ENCODE measurements at regions not wholly inside any gene's neighbourhood (a gene's known extent, or its start where the extent isn't known, plus 50 kb on each side); places are given as distances from the start of the nearest gene placed in this dataset.

DNA sequence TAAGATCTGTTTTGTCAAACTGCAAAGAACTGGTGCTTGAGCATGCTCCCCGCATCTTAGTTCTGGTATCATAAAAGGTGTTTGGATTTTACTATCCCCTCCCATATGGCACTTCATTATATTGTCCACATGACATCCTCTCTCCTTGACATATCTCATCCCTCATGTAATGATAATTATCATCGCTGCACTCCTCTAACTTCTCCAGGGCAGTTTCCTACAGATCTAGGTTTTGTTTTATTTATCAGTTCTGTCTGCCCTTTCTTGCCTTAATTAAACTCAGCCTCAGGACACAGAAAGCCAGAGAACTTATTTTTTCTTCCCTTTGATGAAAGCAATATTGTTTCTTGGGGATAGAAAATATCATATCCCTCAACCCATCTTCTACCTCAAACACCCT, 129.6 kb upstream of the DDX18 start:
- DNase-seq: no peak

DNA sequence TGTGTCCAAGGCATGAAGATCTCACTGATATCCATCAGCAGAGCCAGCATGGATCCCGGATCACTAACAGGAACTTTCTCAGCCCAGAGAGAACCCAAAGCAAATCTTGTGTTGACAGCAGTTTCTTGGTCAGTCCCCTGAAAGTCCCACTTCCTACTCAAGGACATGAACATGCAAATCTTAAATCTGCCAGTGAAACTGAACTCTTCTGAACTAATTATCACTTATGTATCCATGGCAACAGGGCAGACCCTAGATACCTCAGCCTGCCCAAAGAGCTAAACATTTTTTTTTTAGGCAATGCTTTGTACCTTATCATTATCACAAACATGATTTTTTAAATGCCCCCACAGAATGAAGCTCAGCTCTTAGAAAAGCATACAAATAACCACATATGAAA, 127.8 kb upstream of the DDX18 start:
- DNase-seq: no peak

DNA sequence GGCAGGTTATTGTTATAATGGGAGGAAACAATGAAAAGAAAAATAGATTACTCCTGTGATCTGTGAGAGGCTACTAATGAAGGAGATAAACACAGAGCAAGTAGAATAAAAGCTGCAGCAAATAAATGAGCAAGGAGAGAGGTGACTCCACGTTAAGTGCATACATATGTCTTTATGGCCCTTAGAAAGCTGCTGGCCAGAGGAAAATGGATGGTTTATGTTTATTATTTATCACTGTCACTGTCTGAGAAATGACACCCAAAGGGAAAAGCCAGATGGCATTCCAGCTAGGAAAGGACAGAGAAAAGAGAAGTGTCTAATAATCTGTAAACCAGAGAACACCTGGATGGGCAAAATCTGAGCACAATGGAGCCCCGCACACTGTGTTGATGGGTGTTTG, 122.9 kb upstream of the DDX18 start:
- no peak for DNase-seq

- DNase-seq: no peak
Measured at GRCh38 chr2:117692001-117692763, 122.3 kb upstream of the DDX18 start.

DNA sequence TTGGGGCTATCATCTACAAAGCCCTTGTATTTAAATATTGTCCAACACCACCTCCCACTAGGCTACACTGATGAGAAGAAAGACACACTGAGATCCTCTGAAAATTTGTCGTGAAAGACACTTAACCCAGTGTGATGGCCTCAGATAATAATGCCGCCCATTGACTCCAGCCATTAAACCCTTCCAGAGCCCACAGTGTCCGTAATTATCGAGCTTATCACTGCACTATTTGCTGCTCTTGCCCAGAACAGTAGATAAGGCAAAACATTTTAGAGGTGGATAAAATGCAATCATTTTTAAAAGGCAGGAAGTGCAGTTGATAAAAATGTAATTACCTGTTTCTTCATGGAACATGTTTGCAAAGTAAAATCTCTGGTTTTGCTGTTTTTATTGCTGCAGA, 121.3 kb upstream of the DDX18 start:
- DNase-seq: no peak

GRCh38 chr2:117693651-117694050, 120.8 kb upstream of the DDX18 start:
- DNase-seq: no peak

DNA sequence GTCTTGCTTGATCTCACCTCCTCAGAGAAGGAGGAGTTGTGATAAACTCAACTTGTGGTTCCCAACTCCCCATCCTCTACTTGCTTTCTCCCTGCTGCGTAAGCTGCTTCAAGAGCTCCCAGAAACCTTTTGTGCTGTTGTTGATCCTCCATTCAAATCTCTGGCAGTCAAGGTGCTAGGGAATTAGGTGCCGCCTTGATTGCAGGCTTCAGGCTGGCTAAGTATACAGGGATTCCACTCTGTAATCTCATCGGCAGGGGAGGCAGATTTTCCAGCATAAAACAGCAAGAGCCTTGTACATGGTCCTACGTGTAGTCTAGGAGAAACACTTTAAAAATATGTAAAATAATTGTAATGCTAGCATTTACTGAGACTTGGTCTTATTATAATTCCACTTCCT, 116.2 kb upstream of the DDX18 start:
- DNase-seq: no peak

DNA sequence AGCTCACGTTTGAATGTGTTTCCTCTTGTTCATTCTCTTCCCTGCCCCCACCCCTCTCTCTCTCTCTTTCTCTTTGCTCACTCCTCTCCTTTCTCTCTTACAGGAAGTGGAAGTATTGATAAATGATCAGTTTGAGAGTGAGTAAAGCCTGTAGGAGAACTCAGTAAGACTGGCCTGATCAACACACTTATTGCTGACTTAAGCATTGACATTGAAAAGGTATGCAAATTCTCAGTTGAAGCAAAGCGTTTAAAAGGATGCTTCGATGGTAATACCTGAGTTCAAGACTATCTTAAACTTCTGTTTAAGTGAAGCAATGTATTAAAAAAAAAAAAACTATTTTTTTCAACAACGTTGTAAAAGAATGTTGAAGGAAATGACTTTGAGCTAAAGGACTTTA, 115.7 kb upstream of the DDX18 start:
- DNase-seq: no peak

GRCh38 chr2:117700471-117700870, 114.0 kb upstream of the DDX18 start:
- no peak for DNase-seq

- no peak for DNase-seq
Measured at GRCh38 chr2:117701365-117701764, 113.1 kb upstream of the DDX18 start.

- no peak for DNase-seq
Measured at GRCh38 chr2:117702098-117702497, 112.4 kb upstream of the DDX18 start.

GRCh38 chr2:117703858-117704257, 110.6 kb upstream of the DDX18 start:
- no peak for DNase-seq

GRCh38 chr2:117704818-117705217, 109.7 kb upstream of the DDX18 start:
- no peak for DNase-seq

DNA sequence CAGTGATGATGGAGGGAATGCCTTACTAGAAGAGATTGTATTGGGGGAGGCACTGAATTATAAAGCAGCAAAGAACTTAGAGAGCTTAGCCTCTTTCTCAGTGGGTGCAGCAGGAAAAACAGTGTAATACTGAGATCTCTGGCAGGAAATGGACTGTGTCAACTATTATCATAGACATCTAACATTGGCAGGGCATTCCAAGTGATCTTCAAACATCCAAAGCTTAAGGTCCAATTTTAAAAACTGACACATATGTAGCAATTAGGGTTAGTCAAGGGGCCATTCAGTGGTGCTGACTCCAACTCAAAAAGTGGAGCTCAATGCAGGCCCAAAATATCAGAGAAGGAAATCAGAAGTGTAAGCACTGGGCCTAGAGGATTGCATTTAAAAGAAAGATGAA, 106.6 kb upstream of the DDX18 start:
- no peak for DNase-seq

GRCh38 chr2:117712684-117713083, 101.8 kb upstream of the DDX18 start:
- no peak for DNase-seq

DNA sequence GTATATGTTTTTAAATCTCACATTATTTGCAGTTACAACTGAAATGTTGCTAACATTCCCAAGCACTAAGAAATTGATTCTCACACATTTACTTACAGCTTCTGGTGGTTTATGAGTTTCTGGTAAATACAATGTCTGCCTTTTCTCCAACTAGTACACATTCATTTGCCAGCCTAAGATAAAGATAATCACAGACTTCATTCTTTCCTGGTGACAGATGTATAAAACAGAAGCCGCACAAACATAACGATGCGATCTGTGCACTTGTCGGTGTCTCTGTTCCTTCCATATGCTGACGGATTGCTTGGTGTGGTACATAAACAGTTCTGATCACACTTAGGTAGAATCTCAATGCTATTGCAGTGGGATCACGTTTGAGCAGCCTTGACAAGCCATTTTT, 100.4 kb upstream of the DDX18 start:
- no peak for DNase-seq

GRCh38 chr2:117714745-117715417, 99.6 kb upstream of the DDX18 start:
- no peak for DNase-seq

DNA sequence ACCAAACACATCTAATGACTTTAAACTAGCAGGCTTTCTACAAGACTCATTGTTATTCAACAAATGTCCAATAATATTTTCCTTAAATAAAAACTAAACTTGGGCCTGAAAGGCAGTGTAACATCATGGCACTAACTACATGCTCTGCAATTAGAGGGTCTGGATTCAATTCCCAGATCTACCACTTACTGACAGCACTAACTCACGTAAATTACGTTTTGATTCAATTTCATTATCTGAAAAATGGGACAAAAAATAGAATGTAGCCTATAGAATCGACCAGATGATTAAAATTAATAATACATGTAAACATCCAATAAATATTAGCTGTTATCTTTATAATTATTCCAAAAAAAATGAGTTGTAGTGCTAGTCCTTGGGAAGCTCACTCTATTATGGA, 98.0 kb upstream of the DDX18 start:
- DNase-seq: no peak

GRCh38 chr2:117717072-117717471, 97.4 kb upstream of the DDX18 start:
- DNase-seq: no peak

GRCh38 chr2:117718048-117718447, 96.4 kb upstream of the DDX18 start:
- peak; percentile 90 for DNase-seq

- DNase-seq: no peak
Measured at GRCh38 chr2:117720765-117721164, 93.7 kb upstream of the DDX18 start.

GRCh38 chr2:117723483-117723882, 91.0 kb upstream of the DDX18 start:
- DNase-seq: no peak

DNA sequence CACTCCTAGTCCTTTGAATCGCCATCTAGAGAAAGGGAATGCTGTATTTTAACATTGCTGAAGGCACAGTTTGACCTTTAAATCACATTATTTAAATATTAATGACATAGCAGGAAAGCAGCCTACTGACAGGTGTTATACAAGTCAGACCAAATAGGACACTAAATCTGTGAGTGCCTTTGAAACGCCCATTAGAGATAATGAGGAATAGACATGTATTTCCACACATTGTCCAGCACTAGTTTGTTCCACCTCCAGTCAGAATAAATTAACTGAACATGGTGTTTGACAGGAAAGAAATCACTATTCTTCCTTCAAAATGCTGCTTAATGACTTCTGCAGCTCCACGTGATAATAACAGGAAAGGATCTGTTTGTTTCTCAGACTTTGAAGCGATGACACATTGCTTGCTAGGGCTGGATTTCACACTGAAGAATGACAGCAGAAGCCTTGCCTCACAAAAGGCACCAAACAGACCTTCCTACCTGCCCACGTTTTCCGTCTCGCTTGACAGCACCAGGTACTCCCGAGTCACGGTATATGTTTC, 90.5 kb upstream of the DDX18 start:
- DNase-seq: no peak

GRCh38 chr2:117726747-117727146, 87.7 kb upstream of the DDX18 start:
- DNase-seq: no peak

GRCh38 chr2:117737846-117738245, 76.6 kb upstream of the DDX18 start:
- no peak for DNase-seq
